ENCODE measurements at regions not wholly inside any gene's neighbourhood (a gene's known extent, or its start where the extent isn't known, plus 50 kb on each side); places are given as distances from the start of the nearest gene placed in this dataset.
"Not testable (repeated sequence)": the region's sequence is repeated elsewhere in the genome, so short reads cannot be mapped to it uniquely, and the experiment has no call there.

- no peak for DNase-seq (ENCODE audit: low read depth)
- H3K4me3 ChIP-seq (ENCODE audit: low read depth, low read length), result no peak overlapping the region
- no peak for TF ChIP-seq CTCF (IDR thresholded peaks at IDR 0.05; ENCODE audit: insufficient read depth, low read depth, low read length)
Observed at GRCh38 chr3:106837616-106838015, 539.6 kb upstream of the CCDC54 start.

- no peak overlapping the region for H3K4me3 ChIP-seq (ENCODE audit: low read depth, low read length)
- peak; percentile 30 for DNase-seq (ENCODE audit: low read depth)
- no peak for TF ChIP-seq CTCF (IDR thresholded peaks at IDR 0.05; ENCODE audit: insufficient read depth, low read depth, low read length)
Observed at GRCh38 chr3:106839576-106840280, 537.5 kb upstream of the CCDC54 start.

- no peak for DNase-seq (ENCODE audit: low read depth)
- no peak overlapping the region for H3K4me3 ChIP-seq (ENCODE audit: low read depth, low read length)
- no peak for TF ChIP-seq CTCF (IDR thresholded peaks at IDR 0.05; ENCODE audit: insufficient read depth, low read depth, low read length)
Observed at GRCh38 chr3:106840319-106840718, 536.9 kb upstream of the CCDC54 start.

GRCh38 chr3:106842151-106842550 is 535.1 kb upstream of the CCDC54 start:
- no peak for TF ChIP-seq CTCF (IDR thresholded peaks at IDR 0.05; ENCODE audit: insufficient read depth, low read depth, low read length)
- H3K4me3 ChIP-seq (ENCODE audit: low read depth, low read length), result no peak overlapping the region
- DNase-seq (ENCODE audit: low read depth), result no peak

GRCh38 chr3:106844638-106845037 is 532.6 kb upstream of the CCDC54 start:
- no peak for TF ChIP-seq CTCF (IDR thresholded peaks at IDR 0.05; ENCODE audit: insufficient read depth, low read depth, low read length)
- no peak overlapping the region for H3K4me3 ChIP-seq (ENCODE audit: low read depth, low read length)
- DNase-seq (ENCODE audit: low read depth), result no peak

GRCh38 chr3:106848099-106848498 is 529.1 kb upstream of the CCDC54 start:
- H3K4me3 ChIP-seq (ENCODE audit: low read depth, low read length), result no peak overlapping the region
- no peak for DNase-seq (ENCODE audit: low read depth)
- no peak for TF ChIP-seq CTCF (IDR thresholded peaks at IDR 0.05; ENCODE audit: insufficient read depth, low read depth, low read length)

GRCh38 chr3:106850437-106850836 is 526.8 kb upstream of the CCDC54 start:
- no peak for DNase-seq (ENCODE audit: low read depth)
- no peak for TF ChIP-seq CTCF (IDR thresholded peaks at IDR 0.05; ENCODE audit: insufficient read depth, low read depth, low read length)
- H3K4me3 ChIP-seq (ENCODE audit: low read depth, low read length), result no peak overlapping the region

- not testable (repeated sequence) for H3K4me3 ChIP-seq (ENCODE audit: low read depth, low read length); DNase-seq (ENCODE audit: low read depth)
Observed at GRCh38 chr3:106858321-106858720, 518.9 kb upstream of the CCDC54 start.
